Keratinocyte (primary cell): ENCODE measurements at regions not wholly inside any gene's neighbourhood (a gene's known extent, or its start where the extent isn't known, plus 50 kb on each side); places are given as distances from the start of the nearest gene placed in this dataset.

ENCODE experiments used
- DNase-seq: peaks from one replicate; pipeline ENCODE4 v3.0.0-alpha.2; 2011; ENCODE audit warnings: low read depth, missing footprints, low spot score
- FAIRE-seq: peaks from 2 replicates; lab custom pipeline; 2011; peaks lifted over from hg19 to GRCh38; lab: Jason Lieb, UNC
- H2AFZ ChIP-seq: 2 replicates; pipeline ENCODE4 v1.6.0; 2012; ENCODE audit warnings: low read length, control low read depth, inconsistent platforms; ENCODE audit not compliant: control insufficient read depth
- H3K27ac ChIP-seq: 2 replicates; pipeline ENCODE4 v1.5.1; 2011; ENCODE audit warnings: low read length; ENCODE audit not compliant: control insufficient read depth, insufficient read depth
- H3K27me3 ChIP-seq: 3 replicates; pipeline ENCODE4 v1.6.0; 2011; ENCODE audit warnings: low read length; ENCODE audit not compliant: control insufficient read depth, insufficient read depth; ENCODE audit errors: extremely low read depth
- H3K36me3 ChIP-seq, 2 experiments: 2 replicates in 1 of 2; 3 replicates in 1 of 2; pipeline ENCODE4 v1.5.1; 2011; ENCODE audit warnings: low read length in 2 of 2, mild to moderate bottlenecking in 1 of 2; ENCODE audit not compliant: control insufficient read depth in 2 of 2, insufficient read depth in 2 of 2; ENCODE audit errors: extremely low read depth in 1 of 2
- H3K4me1 ChIP-seq: 3 replicates; pipeline ENCODE4 v1.5.1; 2011; ENCODE audit warnings: low read length; ENCODE audit not compliant: control insufficient read depth, insufficient read depth; ENCODE audit errors: extremely low read depth
- H3K4me2 ChIP-seq: 3 replicates; pipeline ENCODE4 v1.6.0; 2011; ENCODE audit warnings: low read depth, low read length; ENCODE audit not compliant: control insufficient read depth, insufficient read depth; ENCODE audit errors: extremely low read depth
- H3K4me3 ChIP-seq, 3 experiments: fragments of 200-600 bp in 1 of 3; sonication (generic) in 1 of 3; 2 replicates in 2 of 3; 3 replicates in 1 of 3; pipeline ENCODE4 v1.5.1; 2011 to 2016; ENCODE audit warnings: low read length in 3 of 3, mild to moderate bottlenecking in 3 of 3, control low read depth in 2 of 3, inconsistent platforms in 1 of 3, low read depth in 1 of 3, mixed read lengths in 1 of 3, mixed run types in 1 of 3, moderate library complexity in 1 of 3; ENCODE audit not compliant: control insufficient read depth in 2 of 3, insufficient read depth in 2 of 3; ENCODE audit errors: extremely low read depth in 1 of 3
- H3K79me2 ChIP-seq: 2 replicates; pipeline ENCODE4 v1.6.0; 2012; ENCODE audit warnings: low read length; ENCODE audit not compliant: control insufficient read depth, insufficient read depth
- H3K9ac ChIP-seq: 3 replicates; pipeline ENCODE4 v1.6.0; 2011; ENCODE audit warnings: low read length; ENCODE audit not compliant: control insufficient read depth, insufficient read depth; ENCODE audit errors: extremely low read depth
- H3K9me1 ChIP-seq: 3 replicates; pipeline ENCODE4 v1.6.0; 2011; ENCODE audit warnings: low read length; ENCODE audit not compliant: control insufficient read depth, insufficient read depth; ENCODE audit errors: extremely low read depth
- H3K9me3 ChIP-seq: 2 replicates; pipeline ENCODE4 v1.5.1; 2012; ENCODE audit warnings: low read depth, low read length; ENCODE audit not compliant: control insufficient read depth
- H4K20me1 ChIP-seq: 3 replicates; pipeline ENCODE4 v1.6.0; 2011; ENCODE audit warnings: low read length; ENCODE audit not compliant: control insufficient read depth, insufficient read depth; ENCODE audit errors: extremely low read depth
- CTCF ChIP-seq, 3 experiments: IDR thresholded peaks in 1 of 3; conservative IDR thresholded peaks in 1 of 3; optimal IDR thresholded peaks in 1 of 3; 2 replicates in 2 of 3; 3 replicates in 1 of 3; pipeline versions ENCODE3 to v1.5.1; 2011; ENCODE audit warnings: low read length in 3 of 3, mild to moderate bottlenecking in 3 of 3, moderate library complexity in 2 of 3, control low read depth in 1 of 3, inconsistent platforms in 1 of 3; ENCODE audit not compliant: insufficient read depth in 2 of 3; ENCODE audit errors: extremely low read depth in 1 of 3
- EZH2 ChIP-seq: IDR thresholded peaks from one replicate; pipeline ENCODE4 v1.6.1; 2012; ENCODE audit warnings: inconsistent platforms, mild to moderate bottlenecking, low read length, moderate library complexity
- dilution Hi-C: fragments of 300-500 bp; cut with MboI; formaldehyde crosslinking; loops from one replicate; pipeline ENCODE4 v1.7.0; 2020; ENCODE audit warnings: low sequenced_read_pairs; ENCODE audit not compliant: extremely low pct_ligation_motif_present

- Histone ChIP-seq H3K4me1 (no peaks in the 10 kb centered on the region), H3K36me3 (no peaks in the 10 kb centered on the region), H2AFZ (no peak overlapping the region), H3K9ac (no peak overlapping the region), H3K27me3 (no peaks in the 10 kb centered on the region), H3K9me3 (no peaks in the 10 kb centered on the region), H3K79me2 (no peaks in the 10 kb centered on the region), H3K9me1 (no peaks in the 10 kb centered on the region), H4K20me1 (no peaks in the 10 kb centered on the region), H3K4me3 (no peak overlapping the region), H3K27ac (no peak overlapping the region), H3K4me2 (no peak overlapping the region)
- DNase-seq (no peak), FAIRE-seq (no peak)
- no peak for TF ChIP-seq CTCF (optimal IDR thresholded peaks at IDR 0.05 in 1 of 3, IDR thresholded peaks at IDR 0.05 in 1 of 3, conservative IDR thresholded peaks at IDR 0.05 in 1 of 3; ENCODE audit: extremely low read depth in 1 of 3, insufficient read depth in 2 of 3, low read length in 3 of 3)
- no peak for TF ChIP-seq EZH2
- dilution Hi-C loops = no loop called here
Measured at GRCh38 chr13:105527127-105527526, 1008.3 kb downstream of the EFNB2 start.

GRCh38 chr13:105519771-105520170, 1015.7 kb downstream of the EFNB2 start:
- Histone ChIP-seq H4K20me1 (no peaks in the 10 kb centered on the region), H3K9ac (no peak overlapping the region), H3K9me1 (no peaks in the 10 kb centered on the region), H2AFZ (no peak overlapping the region), H3K9me3 (no peaks in the 10 kb centered on the region), H3K4me3 (no peak overlapping the region), H3K79me2 (no peaks in the 10 kb centered on the region), H3K4me2 (no peak overlapping the region), H3K27me3 (no peaks in the 10 kb centered on the region), H3K4me1 (no peaks in the 10 kb centered on the region), H3K36me3 (no peaks in the 10 kb centered on the region), H3K27ac (no peak overlapping the region)
- FAIRE-seq = no peak
- no peak for DNase-seq
- TF ChIP-seq CTCF (optimal IDR thresholded peaks at IDR 0.05 in 1 of 3, IDR thresholded peaks at IDR 0.05 in 1 of 3, conservative IDR thresholded peaks at IDR 0.05 in 1 of 3; ENCODE audit: extremely low read depth in 1 of 3, insufficient read depth in 2 of 3, low read length in 3 of 3) (no peak), EZH2 (no peak)
- dilution Hi-C loops = no loop called here
